ENCODE measurements at regions not wholly inside any gene's neighbourhood (a gene's known extent, or its start where the extent isn't known, plus 50 kb on each side); places are given as distances from the start of the nearest gene placed in this dataset.

- TF ChIP-seq ZHX2 (IDR thresholded peaks at IDR 0.05; ENCODE audit: low read depth) (no peak), ZHX2 (CRISPR knock-in tag; IDR thresholded peaks at IDR 0.05; ENCODE audit: borderline replicate concordance) (no peak), CENPX (CRISPR knock-in tag; IDR thresholded peaks at IDR 0.05) (no peak), DBP (CRISPR knock-in tag; IDR thresholded peaks at IDR 0.05; ENCODE audit: not compliant biosample characterization) (no peak), ZNF30 (CRISPR knock-in tag; IDR thresholded peaks at IDR 0.05) (no peak)
Observed at GRCh38 chr11:104813532-104813931, 84.7 kb downstream of the CASP12 start (continued).

- DNase-seq (ENCODE audit: low spot score) (no peak), ATAC-seq (no peak), FAIRE-seq (no peak)
- Histone ChIP-seq H3K27me3 (ENCODE audit: control insufficient read depth in 1 of 2, insufficient read depth in 2 of 2, low read length in 2 of 2) (no peaks in the 10 kb centered on the region), H3K79me2 (ENCODE audit: insufficient read depth, low read length) (no peaks in the 10 kb centered on the region), H3K9ac (ENCODE audit: insufficient read depth, low read depth, low read length) (no peak overlapping the region), H2AFZ (ENCODE audit: low read length) (no peak overlapping the region), H3K27ac (ENCODE audit: extremely low read length, insufficient read depth, low read length) (no peak overlapping the region), H4K20me1 (ENCODE audit: insufficient read depth, low read length) (no peaks in the 10 kb centered on the region), H3K4me2 (ENCODE audit: low read depth, low read length) (no peak overlapping the region), H3K9me3 (ENCODE audit: low read length) (no peaks in the 10 kb centered on the region), H3K36me3 (replicated peaks in 1 of 2; ENCODE audit: control insufficient read depth in 1 of 2, insufficient read depth in 2 of 2, low read length in 2 of 2) (no peaks in the 10 kb centered on the region), H3K4me1 (ENCODE audit: insufficient read depth, low read length) (no peaks in the 10 kb centered on the region), H3K4me3 (replicated peaks in 1 of 3; ENCODE audit: insufficient read depth in 1 of 3, low read depth in 2 of 3, low read length in 3 of 3) (no peak overlapping the region)
- CTCF ChIA-PET (ENCODE audit: low intra/inter-chr PET ratio, low total read pairs) = no interaction called here
- in situ Hi-C loops (cut with HindIII; ENCODE audit: extremely low pct_ligation_motif_present, low pct_unique_long_range_greater_than_20kb) = no loop called here
- no peak for TF ChIP-seq ZBTB1 (CRISPR knock-in tag; IDR thresholded peaks at IDR 0.05; ENCODE audit: borderline replicate concordance)
- TF ChIP-seq HHEX (CRISPR knock-in tag; IDR thresholded peaks at IDR 0.05) = no peak
- TF ChIP-seq PAX8 (CRISPR knock-in tag; IDR thresholded peaks at IDR 0.05; ENCODE audit: borderline replicate concordance) = no peak
- WGBS (ENCODE audit: low lambda C conversion rate) = 2% methylated on average over 8 of the region's 8 CpGs
- intact Hi-C loops (cut with micrococcal nuclease; ENCODE audit: unreplicated experiment) = no loop called here
- no TSS peak for BruUV-seq (replicated peaks)
- POLR2A ChIA-PET = no interaction called here
Observed at GRCh38 chr11:104812103-104812788, 86.0 kb downstream of the CASP12 start.
